Glomerular visceral epithelial cell (primary cell): ENCODE measurements at regions not wholly inside any gene's neighbourhood (a gene's known extent, or its start where the extent isn't known, plus 50 kb on each side); places are given as distances from the start of the nearest gene placed in this dataset.

Experiments used
- DNase-seq: peaks from one replicate; pipeline ENCODE4 v3.0.0-alpha.2; 2016; ENCODE audit errors: extremely low spot score

DNA sequence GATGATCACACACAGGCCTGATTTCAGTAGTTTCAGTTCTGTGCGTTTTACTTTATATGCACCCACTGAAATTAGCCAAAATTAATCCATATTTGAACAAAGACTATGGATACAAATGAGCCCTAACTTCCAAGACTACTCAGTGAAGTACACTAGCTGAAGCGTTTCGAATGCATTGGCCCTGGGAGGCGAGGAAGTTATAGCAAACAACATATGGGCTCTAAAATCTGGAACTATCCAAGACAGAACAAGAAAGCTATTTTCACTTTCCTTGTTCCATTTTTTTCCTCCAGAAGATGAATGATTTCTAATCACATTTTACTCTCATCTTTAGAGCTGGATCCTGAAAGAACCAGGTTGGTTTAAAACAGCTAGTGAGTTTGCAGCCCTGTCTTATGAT is 399.4 kb upstream of the HNRNPA3 start:
- DNase-seq, result no peak

DNA sequence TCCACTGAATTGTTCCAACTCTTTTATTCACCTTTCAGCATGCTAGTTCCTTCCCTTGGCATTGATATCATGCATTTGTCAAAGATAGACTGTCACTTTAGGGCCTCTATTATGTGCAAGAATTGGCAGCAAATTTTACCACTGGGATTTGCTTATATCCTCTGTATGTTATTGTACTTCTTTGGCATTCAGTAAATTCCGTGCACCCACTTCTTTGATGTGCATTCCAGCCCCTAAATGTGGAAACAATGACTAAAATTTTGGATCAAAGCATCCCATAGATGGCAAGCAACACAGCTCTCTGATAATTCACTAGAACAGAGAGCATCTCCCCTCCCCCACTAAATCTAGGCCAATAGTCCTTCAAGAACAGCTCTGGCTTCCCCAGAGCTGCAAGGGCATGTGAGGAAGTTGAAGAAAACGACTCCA is 399.0 kb upstream of the HNRNPA3 start:
- DNase-seq, result no peak

DNA sequence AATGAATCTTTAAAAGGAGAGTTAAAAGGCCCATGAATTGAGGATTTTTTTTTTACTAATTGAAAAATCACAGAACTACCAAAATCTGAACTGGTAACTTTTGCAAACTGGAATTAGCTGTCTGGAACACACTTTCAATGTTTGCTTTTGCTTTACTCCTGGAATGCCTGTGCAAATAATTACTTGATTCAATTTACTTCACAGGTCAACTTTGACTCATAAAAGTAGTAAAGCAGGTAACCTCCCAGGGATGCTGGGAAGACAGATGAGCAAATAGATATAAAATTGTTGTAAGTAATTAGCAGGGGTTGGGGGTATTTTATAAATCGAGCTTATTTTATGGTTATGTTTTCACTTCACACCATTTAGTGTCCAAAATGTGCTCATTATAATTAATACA is 398.3 kb upstream of the HNRNPA3 start:
- no peak for DNase-seq

DNA sequence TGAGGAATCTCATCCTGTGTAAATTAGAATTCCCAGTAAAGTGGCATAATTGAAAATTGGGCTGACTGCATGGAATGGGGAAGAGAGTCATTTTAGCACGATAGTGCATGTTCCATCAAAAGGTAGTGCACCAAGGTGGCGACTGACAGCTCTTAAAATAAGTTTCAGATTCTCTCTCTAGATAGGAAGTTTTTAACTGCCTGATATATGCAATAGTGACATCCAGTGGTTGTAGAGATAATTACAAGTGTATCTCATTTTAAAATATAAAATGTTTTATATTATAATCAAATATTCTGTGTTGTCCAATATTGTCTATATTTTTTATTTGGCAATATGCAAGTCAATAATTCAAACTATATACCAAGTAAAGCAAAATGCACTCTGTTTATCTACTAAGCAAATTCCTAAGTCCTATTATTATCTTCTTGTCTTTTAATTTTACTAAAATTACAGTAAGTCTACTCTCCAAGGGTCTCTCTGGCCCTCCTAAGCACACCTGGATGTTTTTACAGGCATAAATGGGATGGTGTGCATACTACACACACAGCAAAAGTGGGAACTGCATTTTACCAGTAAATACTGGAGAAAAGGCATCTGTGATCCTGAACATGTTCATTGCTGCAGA is 397.7 kb upstream of the HNRNPA3 start:
- peak; percentile 15 for DNase-seq

DNA sequence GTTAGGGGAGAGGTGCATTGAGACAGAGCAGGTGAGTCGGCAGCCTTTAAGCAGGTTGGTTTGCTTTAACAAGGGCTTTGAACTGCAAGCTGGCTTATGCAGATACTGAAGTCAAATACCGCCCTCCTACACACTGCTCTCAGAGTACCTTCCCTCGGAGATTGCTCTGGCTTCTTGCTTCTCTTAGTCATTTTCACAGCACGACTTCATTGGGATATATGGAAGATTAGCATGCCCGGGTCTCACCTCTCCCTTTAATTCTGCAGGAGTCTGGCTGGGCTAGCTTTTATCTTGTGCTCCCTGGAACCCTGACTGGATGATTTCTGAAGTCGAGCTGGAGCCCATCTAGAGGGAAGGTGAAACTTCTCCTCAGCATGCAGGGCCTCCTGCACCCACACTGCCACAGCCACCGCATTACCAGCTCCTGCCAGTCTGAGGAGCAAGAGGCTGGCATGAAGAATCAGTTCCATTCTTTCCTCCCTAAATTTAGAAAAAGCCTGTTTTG is 395.5 kb upstream of the HNRNPA3 start:
- DNase-seq, result no peak

DNA sequence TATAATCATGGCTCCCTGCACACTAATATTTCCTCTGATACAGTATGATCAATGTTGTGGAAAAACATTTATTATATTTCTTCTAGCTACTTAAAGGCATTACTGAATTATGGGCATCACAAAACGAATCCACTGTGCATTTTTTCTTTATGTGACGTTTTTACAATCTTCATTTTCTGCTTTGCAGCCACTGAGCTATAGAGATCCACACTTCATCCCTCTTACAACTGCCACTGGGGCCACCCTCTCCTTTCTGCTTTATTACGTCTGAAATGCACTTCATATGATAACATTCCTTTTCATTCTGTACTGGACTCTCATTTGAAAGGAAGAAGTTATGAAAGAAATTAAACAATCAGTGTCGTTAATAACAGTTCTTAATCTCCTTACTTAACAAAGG is 394.5 kb upstream of the HNRNPA3 start:
- DNase-seq, result no peak

DNA sequence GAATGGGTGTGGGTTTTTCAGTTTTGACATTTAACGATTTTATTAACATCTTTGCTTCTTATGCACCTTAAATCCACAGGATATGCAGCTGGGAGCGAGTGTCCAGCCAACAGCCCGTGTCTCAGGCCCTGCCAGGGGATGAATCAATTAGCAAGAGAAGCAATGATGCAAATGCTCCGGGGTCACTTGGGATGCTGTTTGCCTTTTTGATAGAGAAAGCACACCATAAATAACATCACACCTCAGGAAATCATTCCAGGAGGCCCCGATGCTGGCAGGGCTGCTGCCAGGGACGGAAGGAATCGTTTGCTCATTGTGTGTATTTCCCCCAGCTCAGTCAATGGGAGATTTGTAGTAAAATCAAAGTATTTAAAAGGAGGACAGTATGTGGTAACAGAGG is 394.0 kb upstream of the HNRNPA3 start:
- no peak for DNase-seq

DNA sequence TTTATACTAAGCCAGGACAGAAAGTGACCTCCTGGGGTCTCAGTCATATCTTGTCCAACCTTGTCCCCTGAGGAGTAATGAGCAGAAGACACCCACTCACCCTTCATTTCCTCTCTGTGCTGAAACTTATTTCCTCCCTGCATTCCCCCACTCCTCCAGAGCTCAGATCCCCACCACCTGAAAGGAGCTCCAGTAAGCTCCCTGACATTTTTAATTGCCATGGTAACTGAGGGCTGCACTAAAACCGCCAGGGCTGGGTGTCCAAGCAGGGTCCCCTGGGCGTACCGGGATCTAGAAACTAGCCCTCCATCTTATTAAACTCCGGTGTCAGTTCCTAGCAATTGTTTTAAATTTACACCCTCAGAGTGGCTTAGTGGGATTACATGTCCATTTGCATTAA is 393.3 kb upstream of the HNRNPA3 start:
- DNase-seq, result no peak

DNA sequence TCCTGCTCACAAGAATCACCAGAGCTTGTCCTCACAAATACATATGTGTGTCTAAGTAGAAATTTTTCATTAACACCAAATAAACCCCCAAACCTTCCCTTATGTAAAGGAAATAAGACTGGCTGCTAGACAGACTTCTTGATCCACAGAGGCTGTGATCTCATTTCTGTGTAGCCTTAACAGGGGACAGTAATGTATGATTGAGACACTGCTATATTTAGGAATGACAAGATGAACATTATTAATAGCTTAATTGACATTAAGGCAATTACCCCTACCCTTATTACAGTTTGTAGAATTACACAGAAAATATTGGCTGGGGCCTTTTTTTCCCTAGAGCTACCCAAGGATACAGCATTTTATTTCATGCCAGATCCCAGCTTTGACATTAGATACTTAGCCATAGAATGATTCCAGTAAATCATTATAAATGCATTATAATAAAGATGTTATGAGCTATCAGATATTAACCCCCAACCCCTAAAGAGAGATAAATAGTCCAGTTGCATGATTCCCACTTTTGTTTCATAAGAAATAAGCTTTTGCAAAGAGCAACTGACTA is 392.1 kb upstream of the HNRNPA3 start:
- no peak for DNase-seq

DNA sequence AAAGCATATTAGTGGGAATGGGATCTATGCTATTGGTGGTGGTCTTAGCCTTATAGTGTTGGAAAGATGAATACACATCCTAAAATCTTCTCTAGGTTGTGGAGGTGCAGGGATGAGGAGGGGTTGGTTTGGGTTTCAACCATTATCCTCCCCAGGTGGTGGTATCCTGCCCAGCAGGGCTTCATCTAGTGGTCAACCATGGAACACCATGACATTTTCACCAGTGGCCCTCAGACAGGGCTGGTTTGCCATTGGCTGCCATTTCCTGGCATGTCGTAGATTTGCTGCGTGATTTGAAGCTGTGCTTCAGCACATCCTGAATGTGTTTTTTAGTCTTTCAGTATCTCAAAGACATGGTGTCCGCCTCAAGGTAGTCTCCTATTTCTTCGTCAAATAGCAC is 391.2 kb upstream of the HNRNPA3 start:
- DNase-seq, result no peak

DNA sequence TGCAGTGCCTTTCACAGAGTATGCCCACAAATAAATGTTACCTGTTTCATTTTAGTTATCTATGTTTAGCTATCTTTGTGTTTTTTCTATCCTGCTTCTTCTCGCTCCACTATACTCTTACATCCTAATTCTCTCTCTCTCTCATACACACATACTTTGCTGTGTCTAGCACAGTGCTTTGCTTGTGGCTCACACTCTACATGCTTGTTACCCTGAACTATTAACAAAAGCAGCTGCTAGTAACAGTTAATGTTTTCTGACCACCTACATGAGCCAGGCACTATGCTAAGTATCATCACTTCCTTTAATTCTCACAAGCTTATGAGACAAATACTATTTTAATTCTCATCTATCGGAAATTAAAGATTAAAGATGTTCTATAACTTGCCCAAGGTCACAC is 390.5 kb upstream of the HNRNPA3 start:
- no peak for DNase-seq

DNA sequence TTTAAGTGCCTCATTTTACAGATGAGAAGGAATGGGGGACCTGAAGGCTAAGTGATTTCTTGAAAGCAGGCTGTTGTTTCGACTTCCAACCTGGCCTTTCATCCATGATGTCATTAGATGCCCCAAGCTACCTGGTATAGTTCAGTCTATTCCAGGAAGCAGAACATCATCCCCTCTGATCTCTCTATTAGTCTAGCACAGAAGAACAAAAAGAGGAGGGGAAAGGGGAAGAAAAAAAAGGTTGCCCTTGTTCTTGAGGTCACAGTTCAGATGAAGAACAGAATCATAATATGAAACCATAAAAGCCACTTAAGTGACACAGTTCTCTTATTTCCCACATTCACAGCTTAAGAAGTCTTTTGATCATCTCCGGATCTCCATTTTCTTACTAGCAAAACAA is 386.2 kb upstream of the HNRNPA3 start:
- no peak for DNase-seq

DNA sequence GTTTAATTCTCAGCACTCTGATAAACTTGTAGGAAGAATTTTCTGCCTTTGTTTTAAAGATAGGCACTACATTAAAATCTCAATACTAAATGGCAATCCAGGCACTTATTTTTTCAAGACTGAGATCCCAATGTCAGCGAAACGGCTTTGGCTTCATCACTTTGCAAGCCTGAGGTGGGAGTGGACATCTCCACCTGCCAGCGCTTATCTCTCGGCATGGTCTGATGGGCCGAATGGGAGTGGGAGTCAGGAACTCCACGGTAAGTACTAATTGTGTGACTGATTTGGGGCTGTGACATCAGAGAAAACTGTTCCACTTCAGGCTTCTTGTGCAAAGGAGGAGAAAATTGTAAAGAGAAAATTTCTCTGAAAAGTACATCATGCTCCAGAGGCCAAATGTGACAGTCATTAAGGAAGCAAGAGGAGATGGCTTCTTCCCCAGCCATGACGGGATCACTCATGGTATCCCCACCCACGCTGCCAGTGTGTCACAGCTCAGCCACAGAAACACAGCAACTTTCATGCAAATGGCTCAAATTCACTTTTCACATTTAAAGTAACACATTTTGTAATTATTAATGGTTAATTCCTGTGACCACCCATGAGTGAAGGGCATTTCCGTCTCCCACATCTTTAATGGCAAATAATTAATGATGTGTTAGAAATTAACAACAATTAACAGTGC is 385.5 kb upstream of the HNRNPA3 start:
- DNase-seq, result no peak

DNA sequence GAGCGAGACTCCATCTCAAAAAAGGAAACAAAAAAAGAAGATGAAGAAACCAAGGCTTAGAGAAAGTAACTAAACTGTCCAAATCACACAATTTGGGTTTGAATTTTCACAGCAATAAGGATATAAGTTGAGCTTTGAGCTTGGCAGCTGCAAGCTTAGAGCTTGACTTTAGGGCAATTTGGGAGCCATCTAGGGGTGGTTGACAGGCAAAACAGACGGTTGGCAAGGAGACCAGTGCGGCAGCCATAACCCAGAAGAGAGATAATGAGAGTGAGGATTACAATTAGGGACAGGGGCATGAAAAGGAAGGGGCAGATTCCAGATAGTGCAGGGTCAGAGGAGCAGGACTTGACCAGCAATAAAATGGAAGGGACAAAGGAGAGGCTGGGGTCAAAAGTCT is 382.2 kb upstream of the HNRNPA3 start:
- no peak for DNase-seq

DNA sequence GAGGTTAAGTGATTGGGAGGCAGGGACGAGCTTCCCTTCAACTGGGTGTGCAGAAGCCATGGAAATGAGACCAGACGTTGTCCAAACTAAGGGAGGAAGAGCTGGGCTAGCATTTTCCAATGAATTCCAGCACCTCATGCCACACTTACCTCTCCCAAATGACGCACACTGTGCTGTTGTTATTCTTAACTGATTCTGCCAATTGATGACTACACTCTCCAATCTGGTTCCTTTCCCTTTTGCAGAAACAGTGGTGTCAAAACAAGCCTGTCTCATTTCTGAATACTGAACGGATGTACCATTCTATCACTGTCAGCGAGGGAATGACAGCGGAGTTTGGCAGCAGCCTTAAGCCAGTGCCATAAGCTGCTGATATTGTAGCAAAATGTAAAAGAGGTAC is 380.5 kb upstream of the HNRNPA3 start:
- DNase-seq, result no peak

DNA sequence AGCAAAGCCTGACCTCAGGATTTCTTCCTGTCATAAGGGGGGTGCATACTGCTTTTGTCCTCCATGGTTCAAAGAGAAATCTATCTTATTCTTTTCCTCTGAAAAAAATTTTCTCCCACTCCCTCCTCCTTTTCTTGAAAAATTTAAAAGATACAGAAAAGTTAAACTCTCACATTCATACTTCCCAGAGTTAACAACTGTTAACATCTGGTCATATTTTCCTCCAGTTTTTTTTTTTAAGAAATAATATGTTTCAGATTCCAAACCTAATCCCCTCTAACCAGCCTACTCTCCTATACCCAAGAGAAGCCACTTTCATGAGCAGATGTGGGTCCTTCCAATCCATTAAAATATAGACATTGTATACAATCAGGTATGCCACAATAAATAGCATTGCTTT is 378.9 kb upstream of the HNRNPA3 start:
- no peak for DNase-seq

DNA sequence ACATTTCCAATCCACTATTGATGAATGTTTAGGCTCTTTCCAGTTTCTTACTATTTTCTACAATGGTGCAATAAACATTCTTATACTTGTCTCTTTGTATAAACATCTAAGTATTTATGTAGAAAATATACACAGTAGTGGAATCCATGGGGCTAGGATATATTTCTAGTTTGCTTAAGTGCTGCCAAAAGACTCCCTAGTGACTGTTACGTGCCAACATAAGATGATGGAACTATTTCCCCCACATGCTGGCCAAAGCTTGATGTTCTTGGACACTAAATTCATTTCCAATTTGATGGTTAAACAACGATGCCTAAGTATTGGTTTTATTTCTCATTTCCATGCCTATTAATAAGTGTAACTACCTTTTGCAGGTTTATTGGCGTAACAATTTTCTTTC is 378.4 kb upstream of the HNRNPA3 start:
- no peak for DNase-seq

DNA sequence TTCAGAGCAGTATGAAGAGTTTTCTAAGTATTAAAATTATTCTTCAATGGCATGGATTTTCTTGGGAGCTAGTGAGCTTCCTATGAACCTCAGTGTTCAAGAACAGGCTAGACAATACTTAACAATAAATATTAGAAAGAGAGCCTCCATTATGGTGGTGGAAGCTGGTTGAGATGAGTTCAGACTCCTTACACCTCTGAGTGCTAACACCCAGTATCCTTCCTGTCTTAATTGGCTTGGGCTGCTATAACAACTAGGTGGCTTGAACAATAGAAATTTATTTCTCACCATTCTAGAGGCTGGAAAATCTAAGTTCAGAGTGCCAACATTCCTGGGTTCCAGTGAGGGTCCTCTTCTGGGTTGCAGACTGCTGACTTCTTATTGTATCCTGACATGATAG is 369.4 kb upstream of the HNRNPA3 start:
- no peak for DNase-seq

DNA sequence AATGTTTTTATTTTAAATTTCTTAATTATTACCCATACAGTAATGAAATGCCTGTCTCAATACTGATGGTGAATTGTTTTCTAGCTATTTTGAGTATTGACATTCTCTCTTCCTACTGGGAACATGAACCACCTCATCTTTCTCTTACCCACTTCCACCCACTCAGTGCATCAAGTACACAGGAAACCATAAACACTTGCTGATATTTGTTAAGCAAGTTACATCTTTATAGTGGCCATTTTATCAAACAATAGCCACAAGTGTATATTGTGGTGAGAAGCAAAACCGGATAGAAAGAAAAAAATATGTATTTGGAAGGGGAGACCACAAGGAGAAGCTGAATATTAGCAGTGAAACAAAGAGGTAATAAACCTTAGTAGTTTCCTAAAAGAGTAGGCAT is 368.1 kb upstream of the HNRNPA3 start:
- DNase-seq, result no peak

DNA sequence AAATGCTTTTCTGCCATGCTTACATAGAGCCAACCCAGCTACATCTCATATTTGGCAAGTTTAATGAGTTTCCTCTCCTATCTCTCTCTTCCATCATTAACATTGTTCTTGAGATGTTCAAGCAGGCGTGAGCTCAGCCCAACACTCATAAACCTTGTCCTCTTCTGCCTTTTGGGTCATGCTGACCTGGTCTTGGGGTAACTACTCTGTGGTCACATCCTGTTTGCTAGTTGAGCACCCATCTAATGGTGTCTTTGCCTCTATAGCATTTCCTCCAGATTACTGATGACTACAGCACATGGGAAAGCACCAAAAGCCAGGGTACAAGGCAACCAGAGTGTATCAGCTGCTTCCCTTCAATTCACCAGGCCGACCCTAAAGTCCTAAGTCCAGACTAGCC is 366.9 kb upstream of the HNRNPA3 start:
- DNase-seq, result no peak

DNA sequence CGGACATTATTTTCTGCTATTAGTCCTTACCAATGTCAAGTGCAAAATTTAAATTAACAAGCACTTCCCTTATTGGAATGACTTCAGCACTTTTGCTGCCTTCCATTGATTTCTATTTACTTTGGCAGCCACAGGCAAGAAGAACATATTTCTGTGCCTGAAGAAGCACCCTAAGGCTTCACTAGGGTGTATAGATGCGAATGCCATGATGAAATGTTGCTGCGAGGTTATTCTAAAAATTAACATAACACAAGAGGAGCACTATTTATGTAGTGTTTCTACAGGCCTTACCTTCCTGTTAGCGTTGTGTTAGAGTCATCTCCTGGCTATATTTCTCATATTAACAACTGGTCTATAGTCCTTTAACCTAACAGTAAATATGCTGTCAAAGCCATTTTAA is 365.0 kb upstream of the HNRNPA3 start:
- no peak for DNase-seq

DNA sequence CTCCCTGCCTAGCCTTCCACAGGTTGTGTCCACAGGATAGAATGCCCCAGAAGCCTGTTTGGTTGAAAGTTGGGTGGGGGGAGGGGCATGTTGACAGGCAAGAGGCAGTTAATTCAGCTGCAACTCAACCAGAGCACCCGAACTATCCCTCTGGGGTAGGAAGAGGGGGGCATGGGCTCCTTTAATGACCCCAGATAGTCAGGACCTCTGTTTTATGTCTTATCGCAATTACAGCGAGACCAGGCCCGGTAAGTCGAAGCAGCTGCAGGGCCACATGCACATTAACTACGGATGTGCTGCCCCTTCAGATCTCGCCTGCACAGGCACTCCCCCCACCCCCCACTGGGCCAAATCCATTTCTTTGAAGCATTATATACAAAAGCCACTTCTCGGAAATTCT is 363.8 kb upstream of the HNRNPA3 start:
- no peak for DNase-seq

DNA sequence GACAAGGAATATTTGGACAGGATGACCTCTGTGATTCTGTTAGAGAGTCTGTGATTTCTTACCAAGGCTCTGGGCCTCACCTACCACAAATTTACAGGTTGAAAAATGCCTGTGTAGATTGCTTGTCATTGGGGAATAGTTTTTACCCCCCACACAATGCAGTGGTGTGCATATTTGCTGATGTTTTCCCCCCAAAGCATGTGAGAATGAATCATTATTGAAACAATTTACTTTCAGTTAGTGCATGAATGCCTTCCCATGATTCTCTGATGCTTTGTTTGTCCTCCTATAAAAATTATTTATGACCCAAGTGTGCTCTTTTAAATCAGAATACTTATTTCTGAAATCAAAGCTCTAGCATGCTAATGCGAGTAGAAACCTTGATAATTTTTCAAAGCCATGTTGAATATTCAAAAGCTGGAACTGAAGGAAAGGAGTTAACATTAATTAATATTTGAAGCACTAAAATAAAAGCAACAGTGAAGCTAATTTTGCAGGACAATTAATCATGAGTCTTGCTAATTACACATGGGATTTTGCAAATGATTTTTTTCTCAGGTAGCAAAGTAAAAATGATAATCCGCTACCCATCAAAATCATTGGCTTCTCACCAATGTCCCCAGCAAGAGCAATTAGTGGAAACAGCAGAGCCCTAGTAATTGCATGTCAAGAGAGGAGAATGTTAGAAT is 361.2 kb upstream of the HNRNPA3 start:
- no peak for DNase-seq
